SU-DHL-6 (cell line): ENCODE measurements at regions not wholly inside any gene's neighbourhood (a gene's known extent, or its start where the extent isn't known, plus 50 kb on each side); places are given as distances from the start of the nearest gene placed in this dataset.
"Not testable (repeated sequence)": the region's sequence is repeated elsewhere in the genome, so short reads cannot be mapped to it uniquely, and the experiment has no call there.

Experiments
- H2AFZ ChIP-seq: fragments of 200-600 bp; sonication (generic); 2 replicates; pipeline ENCODE4 v1.6.1; 2014; ENCODE audit warnings: low read depth, mild to moderate bottlenecking, moderate library complexity, mixed read lengths, antibody characterized with exemption, low read length; ENCODE audit not compliant: severe bottlenecking
- H3F3A ChIP-seq: fragments of 200-600 bp; shearing (Covaris generic); 2 replicates; pipeline ENCODE4 v1.6.0; 2016; ENCODE audit warnings: antibody characterized with exemption, mild to moderate bottlenecking; ENCODE audit not compliant: insufficient read depth
- H3K27ac ChIP-seq: fragments of 200-600 bp; sonication (generic); 2 replicates; pipeline ENCODE4 v1.5.1; 2016; ENCODE audit warnings: low read depth, mild to moderate bottlenecking, low read length, moderate library complexity, mixed read lengths
- H3K27me3 ChIP-seq: fragments of 200-600 bp; sonication (generic), shearing (Covaris generic); 2 replicates; pipeline ENCODE4 v1.6.0; 2014; ENCODE audit warnings: mild to moderate bottlenecking, low read length
- H3K36me3 ChIP-seq: fragments of 200-600 bp; sonication (generic); 2 replicates; pipeline ENCODE4 v1.6.1; 2014; ENCODE audit warnings: mild to moderate bottlenecking, low read length, mixed read lengths
- H3K4me2 ChIP-seq: fragments of 300-600, 200-600 bp; shearing (Covaris generic), sonication (generic); 2 replicates; pipeline ENCODE4 v1.6.0; 2014; ENCODE audit warnings: low read length, low read depth, mild to moderate bottlenecking; ENCODE audit not compliant: poor library complexity, severe bottlenecking
- H3K4me3 ChIP-seq: fragments of 200-600 bp; sonication (generic); 2 replicates; pipeline ENCODE4 v1.5.1; 2014; ENCODE audit warnings: antibody characterized with exemption, low read length, mild to moderate bottlenecking, mixed read lengths; ENCODE audit not compliant: insufficient read depth, poor library complexity, severe bottlenecking
- H3K79me2 ChIP-seq: fragments of 200-600 bp; sonication (generic); 2 replicates; pipeline ENCODE4 v1.6.1; 2014; ENCODE audit warnings: mild to moderate bottlenecking, low read length, moderate library complexity; ENCODE audit not compliant: insufficient read depth
- H3K9ac ChIP-seq: fragments of 200-600 bp; sonication (generic); 2 replicates; pipeline ENCODE4 v1.7.0; 2014; ENCODE audit warnings: mild to moderate bottlenecking, low read length
- H3K9me2 ChIP-seq: fragments of 200-600 bp; sonication (generic); replicated peaks from 2 replicates; pipeline ENCODE4 v1.6.1; 2014; ENCODE audit warnings: low read length; ENCODE audit not compliant: insufficient read depth
- H3K9me3 ChIP-seq: fragments of 200-600 bp; sonication (generic); 2 replicates; pipeline ENCODE4 v1.6.1; 2014; ENCODE audit warnings: low read length, mixed read lengths; ENCODE audit not compliant: insufficient read depth
- H4K20me1 ChIP-seq: fragments of 200-600 bp; sonication (generic); 2 replicates; pipeline ENCODE4 v1.6.1; 2014; ENCODE audit warnings: low read depth, mild to moderate bottlenecking, antibody characterized with exemption, low read length, moderate library complexity, mixed read lengths
- CTCF ChIP-seq: fragments of 200-600 bp; sonication (generic); IDR thresholded peaks from one replicate; pipeline ENCODE4 v1.5.1; 2017; ENCODE audit warnings: antibody characterized with exemption, mild to moderate bottlenecking, low read length, moderate library complexity; ENCODE audit not compliant: insufficient read depth, poor library complexity, severe bottlenecking
- EZH2phosphoT487 ChIP-seq: fragments of 200-600 bp; sonication (generic), shearing (Covaris generic); conservative IDR thresholded peaks from 2 replicates; pipeline ENCODE4 v1.6.1; 2018; ENCODE audit warnings: mild to moderate bottlenecking, antibody characterized with exemption, low read length, moderate library complexity, mixed read lengths

GRCh38 chr6:27642744-27643456 is 170.0 kb upstream of the ZNF184 start:
- no peaks in the 10 kb centered on the region for H3K36me3 ChIP-seq
- H4K20me1 ChIP-seq: no peaks in the 10 kb centered on the region
- no peak overlapping the region for H3K4me2 ChIP-seq
- H3K9me2 ChIP-seq: no peaks in the 10 kb centered on the region
- no peak overlapping the region for H2AFZ ChIP-seq
- H3F3A ChIP-seq: no peaks in the 10 kb centered on the region
- H3K4me3 ChIP-seq: no peak overlapping the region
- TF ChIP-seq EZH2phosphoT487 (no peak), CTCF (no peak)
- H3K9ac ChIP-seq: no peak overlapping the region
- no peaks in the 10 kb centered on the region for H3K79me2 ChIP-seq
- peaks cover 6% of the 10 kb centered on the region; the same call in 1 of the 2 replicates for H3K9me3 ChIP-seq
- no peak overlapping the region for H3K27ac ChIP-seq
- no peaks in the 10 kb centered on the region for H3K27me3 ChIP-seq

DNA sequence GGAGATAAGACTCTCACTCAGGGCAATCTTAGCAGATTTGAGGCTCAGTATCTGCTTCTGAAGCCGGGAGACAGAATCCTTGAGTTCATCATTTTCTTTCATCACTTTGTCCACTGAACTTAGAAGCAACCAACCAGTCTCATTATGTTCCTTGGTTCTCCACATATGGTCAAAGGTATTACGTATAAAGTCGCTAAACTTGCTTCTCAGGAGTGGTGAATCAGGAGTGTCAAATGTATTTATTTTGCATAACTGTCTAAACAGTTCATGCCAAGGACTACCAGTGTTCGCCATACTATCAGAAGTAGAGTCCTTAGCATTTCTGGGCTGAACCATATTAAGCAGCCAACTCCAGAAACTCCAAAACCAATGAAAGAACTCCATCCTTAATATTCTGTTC is 163.0 kb upstream of the ZNF184 start:
- H3K4me2 ChIP-seq, H3K27me3 ChIP-seq, H3K36me3 ChIP-seq, H3K4me3 ChIP-seq, H3K27ac ChIP-seq, H3K9me3 ChIP-seq, H2AFZ ChIP-seq, H3K79me2 ChIP-seq, H3K9me2 ChIP-seq, H3K9ac ChIP-seq, H4K20me1 ChIP-seq, H3F3A ChIP-seq: not testable (repeated sequence)

DNA sequence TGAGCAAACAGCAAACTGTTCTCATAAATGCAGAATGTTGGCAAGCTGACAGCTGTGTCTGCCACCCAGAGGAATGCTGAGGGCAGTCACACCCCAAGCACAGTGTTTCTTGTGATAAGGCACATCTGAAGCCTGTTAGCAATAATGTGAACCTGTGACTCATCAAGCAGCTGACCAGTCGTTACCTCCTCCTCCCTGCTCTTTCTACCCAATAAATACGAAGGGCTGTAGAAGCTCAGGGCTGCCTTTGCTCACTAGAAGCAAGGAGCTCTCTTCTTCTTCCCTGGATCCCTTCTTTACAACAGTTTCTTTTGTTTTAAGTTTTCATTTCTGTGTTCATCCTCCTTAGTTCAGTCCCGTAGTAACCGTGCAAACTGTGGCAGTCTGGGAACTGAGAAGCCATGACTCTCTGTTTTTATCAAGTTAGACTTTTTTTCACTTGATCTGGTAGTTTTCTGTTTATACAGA is 160.3 kb upstream of the ZNF184 start:
- not testable (repeated sequence) for H3K79me2 ChIP-seq, H4K20me1 ChIP-seq, H2AFZ ChIP-seq, H3K4me2 ChIP-seq, H3K9me3 ChIP-seq, H3K27ac ChIP-seq, H3K27me3 ChIP-seq, H3K9me2 ChIP-seq, H3K9ac ChIP-seq, H3F3A ChIP-seq, H3K36me3 ChIP-seq, H3K4me3 ChIP-seq

- Histone ChIP-seq H3K4me3 (no peak overlapping the region), H3K9me2 (no peaks in the 10 kb centered on the region), H3K4me2 (no peak overlapping the region), H3K9me3 (no peaks in the 10 kb centered on the region), H3K27ac (no peak overlapping the region), H3K9ac (no peak overlapping the region), H4K20me1 (no peaks in the 10 kb centered on the region), H3K79me2 (no peaks in the 10 kb centered on the region), H3K36me3 (no peaks in the 10 kb centered on the region), H2AFZ (no peak overlapping the region), H3F3A (no peaks in the 10 kb centered on the region), H3K27me3 (no peaks in the 10 kb centered on the region)
- TF ChIP-seq EZH2phosphoT487: no peak
- TF ChIP-seq CTCF: no peak
These were observed 158.7 kb upstream of the ZNF184 start for GRCh38 chr6:27631609-27631916.
